Naive thymus-derived CD4-positive, alpha-beta T cell (primary cell): ENCODE measurements at regions not wholly inside any gene's neighbourhood (a gene's known extent, or its start where the extent isn't known, plus 50 kb on each side); places are given as distances from the start of the nearest gene placed in this dataset.
"Not testable (repeated sequence)": the region's sequence is repeated elsewhere in the genome, so short reads cannot be mapped to it uniquely, and the experiment has no call there.

Source experiments
- ATAC-seq: fragments of 150-1000 bp; cut with Tn5 transposase; 2 replicates; pipeline ENCODE4 v1.10.0; 2021; ENCODE audit warnings: mild to moderate bottlenecking, moderate library complexity
- CTCF ChIA-PET: fragments of 350-600 bp; sonication (Branson Sonifier 250); formaldehyde crosslinking; loops from one replicate; lab custom pipeline; 2021; ENCODE audit warnings: antibody characterized with exemption; lab: Charles Lee
- POLR2A ChIA-PET: fragments of 350-600 bp; sonication (Branson Sonifier 250); formaldehyde crosslinking; loops from one replicate; lab custom pipeline; 2021; ENCODE audit warnings: antibody characterized with exemption, inconsistent platforms; lab: Charles Lee
- DNase-seq, 9 donors: peaks; one replicate each; pipeline versions ENCODE4 v3.0.0 to v3.0.0-alpha.2; 2020 to 2022; ENCODE audit warnings: mixed read lengths in 1 of 9
- H3K27ac ChIP-seq: one replicate; pipeline ENCODE4 v1.7.0; 2013; ENCODE audit warnings: mild to moderate bottlenecking, low read depth, low read length, moderate library complexity
- H3K27me3 ChIP-seq, 2 donors: one replicate each; pipeline ENCODE4 v1.7.0; 2013; ENCODE audit warnings: low read length in 2 of 2, mild to moderate bottlenecking in 2 of 2, moderate library complexity in 2 of 2; ENCODE audit not compliant: control insufficient read depth in 2 of 2, insufficient read depth in 2 of 2
- H3K36me3 ChIP-seq, 3 experiments: 1 replicate in 2 of 3; 2 replicates in 1 of 3; pipeline ENCODE4 v1.7.0; 2013; ENCODE audit warnings: low read length in 3 of 3, mild to moderate bottlenecking in 3 of 3, moderate library complexity in 1 of 3; ENCODE audit not compliant: insufficient read depth in 3 of 3, control insufficient read depth in 2 of 3
- H3K4me1 ChIP-seq, 2 donors: one replicate each; pipeline ENCODE4 v1.7.0; 2013; ENCODE audit warnings: low read length in 2 of 2, mild to moderate bottlenecking in 2 of 2, moderate library complexity in 1 of 2; ENCODE audit not compliant: control insufficient read depth in 2 of 2, insufficient read depth in 2 of 2
- H3K4me3 ChIP-seq: 2 replicates; pipeline ENCODE4 v1.7.0; 2013; ENCODE audit warnings: mild to moderate bottlenecking, low read length
- H3K9me3 ChIP-seq, 3 experiments: 1 replicate in 2 of 3; 2 replicates in 1 of 3; pipeline ENCODE4 v1.7.0; 2013; ENCODE audit warnings: low read length in 3 of 3; ENCODE audit not compliant: control insufficient read depth in 2 of 3
- H3K27ac Mint-ChIP-seq, 9 donors: one replicate each; pipeline ENCODE4 v1.8.0; 2020 to 2022; ENCODE audit warnings: mixed read lengths in 9 of 9, mild to moderate bottlenecking in 8 of 9, moderate library complexity in 5 of 9, inconsistent platforms in 2 of 9
- H3K27me3 Mint-ChIP-seq, 5 donors: one replicate each; pipeline ENCODE4 v1.8.0; 2021 to 2022; ENCODE audit warnings: mixed read lengths in 5 of 5, mild to moderate bottlenecking in 1 of 5
- H3K36me3 Mint-ChIP-seq, 5 donors: one replicate each; pipeline ENCODE4 v1.8.0; 2020 to 2022; ENCODE audit warnings: mixed read lengths in 5 of 5, mild to moderate bottlenecking in 3 of 5, inconsistent platforms in 1 of 5
- H3K4me1 Mint-ChIP-seq, 7 donors: one replicate each; pipeline ENCODE4 v1.8.0; 2020 to 2022; ENCODE audit warnings: mixed read lengths in 7 of 7, mild to moderate bottlenecking in 3 of 7, inconsistent platforms in 1 of 7
- H3K4me3 Mint-ChIP-seq, 10 donors: one replicate each; pipeline ENCODE4 v1.8.0; 2020 to 2022; ENCODE audit warnings: mild to moderate bottlenecking in 10 of 10, mixed read lengths in 10 of 10, moderate library complexity in 6 of 10, inconsistent platforms in 2 of 10
- H3K9me3 Mint-ChIP-seq, 11 donors: one replicate each; pipeline ENCODE4 v1.8.0; 2020 to 2022; ENCODE audit warnings: mixed read lengths in 11 of 11, mild to moderate bottlenecking in 4 of 11, inconsistent platforms in 1 of 11, moderate library complexity in 1 of 11
- intact Hi-C, 2 donors: fragments of 100-400 bp; cut with micrococcal nuclease; formaldehyde crosslinking; loops; one replicate each; pipeline ENCODE4 v1.15.1; 2023

GRCh38 chr2:145909766-145910165 lies 1389.8 kb upstream of the ZEB2 start:
- no peak for ATAC-seq
- no peaks in the 10 kb centered on the region for H3K27me3 Mint-ChIP-seq

GRCh38 chr2:145909175-145909755 lies 1389.3 kb upstream of the ZEB2 start:
- Histone ChIP-seq H3K27me3 (no peaks in the 10 kb centered on the region), H3K9me3 (no peaks in the 10 kb centered on the region), H3K4me1 (no peaks in the 10 kb centered on the region), H3K27ac (no peak overlapping the region), H3K4me3 (no peak overlapping the region), H3K36me3 (no peaks in the 10 kb centered on the region)
- DNase-seq, result no peak
- intact Hi-C loops, result no loop called here
- ATAC-seq, result no peak
- ChIA-PET CTCF (no interaction called here), POLR2A (no interaction called here)
- H3K27me3 Mint-ChIP-seq, result no peaks in the 10 kb centered on the region
- no peak overlapping the region for H3K4me3 Mint-ChIP-seq
- peaks cover 0 to 4% (median 0%) of the 10 kb centered on the region in 11 donors for H3K9me3 Mint-ChIP-seq
- H3K36me3 Mint-ChIP-seq, result no peaks in the 10 kb centered on the region
- no peaks in the 10 kb centered on the region for H3K4me1 Mint-ChIP-seq
- no peak overlapping the region for H3K27ac Mint-ChIP-seq

More at GRCh38 chr2:145909766-145910165, 1389.8 kb upstream of the ZEB2 start:
- Mint-ChIP-seq H3K4me1 (no peaks in the 10 kb centered on the region), H3K36me3 (no peaks in the 10 kb centered on the region), H3K4me3 (no peak overlapping the region), H3K27ac (no peak overlapping the region), H3K9me3 (peaks cover 0 to 4% (median 0%) of the 10 kb centered on the region in 11 donors)
- no peaks in the 10 kb centered on the region for H3K4me1 ChIP-seq
- no peaks in the 10 kb centered on the region for H3K9me3 ChIP-seq
- H3K36me3 ChIP-seq, result no peaks in the 10 kb centered on the region
- CTCF ChIA-PET, result no interaction called here
- POLR2A ChIA-PET, result no interaction called here
- DNase-seq, result no peak
- intact Hi-C loops, result no loop called here
- no peak overlapping the region for H3K4me3 ChIP-seq
- H3K27ac ChIP-seq, result no peak overlapping the region
- H3K27me3 ChIP-seq, result no peaks in the 10 kb centered on the region

GRCh38 chr2:145906354-145906753 lies 1386.4 kb upstream of the ZEB2 start:
- peaks cover 0 to 10% (median 2%) of the 10 kb centered on the region in 11 donors for H3K9me3 Mint-ChIP-seq
- H3K27ac ChIP-seq, result no peak overlapping the region
- H3K36me3 Mint-ChIP-seq, result no peaks in the 10 kb centered on the region
- H3K4me1 Mint-ChIP-seq, result no peaks in the 10 kb centered on the region
- POLR2A ChIA-PET, result no interaction called here
- CTCF ChIA-PET, result no interaction called here
- intact Hi-C loops, result no loop called here
- DNase-seq (no peak), ATAC-seq (no peak)
- no peaks in the 10 kb centered on the region for H3K9me3 ChIP-seq
- H3K4me1 ChIP-seq, result no peaks in the 10 kb centered on the region
- no peak overlapping the region for H3K4me3 ChIP-seq
- no peaks in the 10 kb centered on the region for H3K27me3 Mint-ChIP-seq
- no peak overlapping the region for H3K27ac Mint-ChIP-seq
- no peak overlapping the region for H3K4me3 Mint-ChIP-seq
- H3K27me3 ChIP-seq, result no peaks in the 10 kb centered on the region
- no peaks in the 10 kb centered on the region for H3K36me3 ChIP-seq

- no peaks in the 10 kb centered on the region for H3K36me3 ChIP-seq
- Mint-ChIP-seq H3K27me3 (no peaks in the 10 kb centered on the region), H3K4me3 (no peak overlapping the region), H3K9me3 (peaks cover 0 to 13% (median 2%) of the 10 kb centered on the region in 11 donors), H3K4me1 (no peaks in the 10 kb centered on the region), H3K27ac (no peak overlapping the region), H3K36me3 (no peaks in the 10 kb centered on the region)
- no peaks in the 10 kb centered on the region for H3K9me3 ChIP-seq
- no peak for ATAC-seq
- H3K4me1 ChIP-seq, result no peaks in the 10 kb centered on the region
- POLR2A ChIA-PET, result no interaction called here
- no peaks in the 10 kb centered on the region for H3K27me3 ChIP-seq
- intact Hi-C loops, result no loop called here
- H3K4me3 ChIP-seq, result no peak overlapping the region
- H3K27ac ChIP-seq, result no peak overlapping the region
- DNase-seq, result no peak
- CTCF ChIA-PET, result no interaction called here
Measured at GRCh38 chr2:145905371-145905770, 1385.5 kb upstream of the ZEB2 start.

- no peak overlapping the region for H3K27ac Mint-ChIP-seq
- peaks cover 0 to 1% (median 0%) of the 10 kb centered on the region in 7 donors for H3K4me1 Mint-ChIP-seq
- ChIA-PET CTCF (no interaction called here), POLR2A (no interaction called here)
- intact Hi-C loops, result no loop called here
- no peak overlapping the region for H3K4me3 Mint-ChIP-seq
- Histone ChIP-seq H3K4me1 (no peaks in the 10 kb centered on the region), H3K9me3 (no peaks in the 10 kb centered on the region), H3K4me3 (no peak overlapping the region), H3K27me3 (no peaks in the 10 kb centered on the region), H3K36me3 (no peaks in the 10 kb centered on the region), H3K27ac (no peak overlapping the region)
- no peaks in the 10 kb centered on the region for H3K27me3 Mint-ChIP-seq
- DNase-seq, result no peak
- peaks cover 0 to 18% (median 4%) of the 10 kb centered on the region in 11 donors for H3K9me3 Mint-ChIP-seq
- H3K36me3 Mint-ChIP-seq, result no peaks in the 10 kb centered on the region
- ATAC-seq, result no peak
Measured at GRCh38 chr2:145897151-145897550, 1377.2 kb upstream of the ZEB2 start.

- Mint-ChIP-seq H3K36me3 (no peaks in the 10 kb centered on the region), H3K4me1 (no peaks in the 10 kb centered on the region), H3K9me3 (peaks cover 0 to 11% (median 1%) of the 10 kb centered on the region in 11 donors), H3K4me3 (no peak overlapping the region), H3K27me3 (no peaks in the 10 kb centered on the region), H3K27ac (no peak overlapping the region)
- ChIA-PET CTCF (no interaction called here), POLR2A (no interaction called here)
- H3K9me3 ChIP-seq, result no peaks in the 10 kb centered on the region
- ATAC-seq (no peak), DNase-seq (no peak)
- no peak overlapping the region for H3K27ac ChIP-seq
- no peaks in the 10 kb centered on the region for H3K36me3 ChIP-seq
- no peak overlapping the region for H3K4me3 ChIP-seq
- no peaks in the 10 kb centered on the region for H3K4me1 ChIP-seq
- H3K27me3 ChIP-seq, result no peaks in the 10 kb centered on the region
- intact Hi-C loops, result no loop called here
Measured at GRCh38 chr2:145887915-145888314, 1368.0 kb upstream of the ZEB2 start.

- DNase-seq, H3K4me3 Mint-ChIP-seq, intact Hi-C loops, POLR2A ChIA-PET, H3K4me1 ChIP-seq, H3K36me3 ChIP-seq, H3K9me3 Mint-ChIP-seq, ATAC-seq, H3K27ac Mint-ChIP-seq, CTCF ChIA-PET, H3K27ac ChIP-seq, H3K36me3 Mint-ChIP-seq, H3K27me3 Mint-ChIP-seq, H3K9me3 ChIP-seq, H3K27me3 ChIP-seq, H3K4me1 Mint-ChIP-seq, H3K4me3 ChIP-seq: not testable (repeated sequence)
Measured at GRCh38 chr2:145880997-145881396, 1361.1 kb upstream of the ZEB2 start.
